GM19463 (cell line): ENCODE measurements at regions not wholly inside any gene's neighbourhood (a gene's known extent, or its start where the extent isn't known, plus 50 kb on each side); places are given as distances from the start of the nearest gene placed in this dataset.
A peak's percentile ranks its signal among the peaks of the same experiment; 100 is the strongest.
"Not testable (repeated sequence)": the region's sequence is repeated elsewhere in the genome, so short reads cannot be mapped to it uniquely, and the experiment has no call there.

ENCODE experiments used
- ATAC-seq: cut with Tn5 transposase; IDR thresholded peaks from one replicate; pipeline ENCODE4 v1.9.1; 2021; ENCODE audit warnings: mild to moderate bottlenecking, moderate library complexity; ENCODE audit not compliant: unreplicated experiment

DNA sequence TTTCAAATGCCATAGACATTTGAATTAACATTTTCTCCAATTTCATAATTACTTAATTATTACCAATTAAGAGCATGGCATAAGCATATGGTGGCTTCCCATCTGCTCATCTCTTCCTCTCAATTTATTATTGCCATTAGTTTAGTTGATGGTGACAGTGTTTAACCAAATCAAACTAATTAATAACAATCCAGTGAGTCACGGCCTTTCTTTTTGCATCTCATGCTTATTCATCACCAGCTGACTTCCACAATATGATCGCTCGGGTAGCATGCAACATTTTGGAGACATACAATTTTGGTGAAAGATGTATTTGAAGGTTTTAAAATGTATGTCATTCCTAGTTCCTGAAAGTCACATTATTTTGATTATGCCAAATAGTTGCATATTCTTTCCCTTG is 172.8 kb upstream of the TACR3 start:
- ATAC-seq: no peak

GRCh38 chr4:103887191-103887590 is 167.4 kb upstream of the TACR3 start:
- ATAC-seq: no peak

- ATAC-seq: no peak
These were observed 165.4 kb upstream of the TACR3 start for GRCh38 chr4:103885152-103885551.

GRCh38 chr4:103867311-103867710 is 147.5 kb upstream of the TACR3 start:
- no peak for ATAC-seq

DNA sequence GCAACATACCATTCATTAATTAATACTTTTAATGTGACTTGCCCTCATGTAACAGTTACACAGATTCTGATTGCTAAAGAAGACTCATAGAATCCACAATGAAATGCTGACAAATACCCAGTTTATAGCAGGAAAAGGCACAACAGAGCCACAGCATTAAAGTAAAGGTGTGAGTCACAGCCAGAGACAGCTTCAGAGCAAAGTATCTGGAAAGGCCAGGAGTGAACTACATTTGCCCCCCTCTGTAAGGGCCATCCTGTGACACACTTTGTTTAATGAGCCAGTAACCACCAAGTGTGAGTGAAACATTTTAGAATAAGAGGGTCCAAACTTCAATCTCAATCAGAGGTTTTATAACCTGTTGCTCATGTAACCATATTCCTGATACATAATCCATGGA is 133.8 kb upstream of the TACR3 start:
- ATAC-seq: no peak

DNA sequence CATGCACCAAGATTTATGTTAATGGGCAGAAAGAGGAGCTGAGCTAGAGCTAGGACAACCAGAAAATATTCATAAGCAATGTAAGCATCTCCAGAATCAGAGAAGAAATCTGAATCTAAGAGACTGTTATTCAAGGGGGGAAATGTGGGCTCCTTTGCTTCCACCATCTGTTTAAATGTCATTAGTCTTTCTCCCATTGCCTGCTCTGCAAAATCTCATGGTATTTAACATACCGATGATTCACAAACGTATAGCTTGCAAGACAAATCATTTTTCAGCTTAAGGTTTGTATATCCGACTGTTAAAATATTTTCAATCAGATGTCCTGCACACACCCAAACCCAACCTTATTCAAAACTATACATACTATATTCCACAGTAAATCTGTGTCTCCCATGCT is 133.4 kb upstream of the TACR3 start:
- ATAC-seq: no peak

GRCh38 chr4:103845075-103845474 is 125.3 kb upstream of the TACR3 start:
- no peak for ATAC-seq

GRCh38 chr4:103842637-103843239 is 123.0 kb upstream of the TACR3 start:
- ATAC-seq: no peak

DNA sequence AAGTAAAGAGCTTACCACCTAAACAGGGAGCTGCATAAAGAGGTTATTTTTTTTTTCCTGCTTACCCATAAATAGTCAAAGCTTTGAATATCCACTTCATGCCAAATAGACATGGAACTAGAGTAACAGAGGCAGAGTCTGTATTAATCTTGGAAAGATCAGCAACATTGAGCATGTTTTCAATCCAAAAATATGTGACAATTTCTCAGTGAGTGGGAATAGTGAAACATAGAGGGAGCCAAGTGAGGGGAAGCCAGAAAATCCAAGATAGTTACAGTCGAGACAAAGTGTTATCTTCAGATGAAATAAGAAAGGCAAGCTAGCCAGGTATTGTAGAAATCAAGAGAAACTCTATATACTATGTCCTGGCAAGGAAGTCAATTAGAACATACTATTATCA is 122.3 kb upstream of the TACR3 start:
- ATAC-seq: no peak

GRCh38 chr4:103810308-103810707 is 90.5 kb upstream of the TACR3 start:
- not testable (repeated sequence) for ATAC-seq

GRCh38 chr4:103802766-103803165 is 83.0 kb upstream of the TACR3 start:
- ATAC-seq: no peak

GRCh38 chr4:103787057-103787456 is 67.3 kb upstream of the TACR3 start:
- no peak for ATAC-seq

- no peak for ATAC-seq
These were observed 66.8 kb upstream of the TACR3 start for GRCh38 chr4:103786593-103786992.

GRCh38 chr4:103786014-103786413 is 66.2 kb upstream of the TACR3 start:
- ATAC-seq: peak; percentile 90

- ATAC-seq: no peak
These were observed 58.4 kb upstream of the TACR3 start for GRCh38 chr4:103778221-103778620.

GRCh38 chr4:103774326-103774825 is 54.6 kb upstream of the TACR3 start:
- no peak for ATAC-seq

- ATAC-seq: no peak
These were observed 54.0 kb upstream of the TACR3 start for GRCh38 chr4:103773691-103774231.
